T-helper 17 cell (primary cell): ENCODE measurements at regions not wholly inside any gene's neighbourhood (a gene's known extent, or its start where the extent isn't known, plus 50 kb on each side); places are given as distances from the start of the nearest gene placed in this dataset.
"Not testable (repeated sequence)": the region's sequence is repeated elsewhere in the genome, so short reads cannot be mapped to it uniquely, and the experiment has no call there.

Experiments
- ATAC-seq: fragments of 150-1000 bp; cut with Tn5 transposase; 2 replicates; pipeline ENCODE4 v1.10.0; 2021; ENCODE audit warnings: mild to moderate bottlenecking, moderate library complexity
- DNase-seq, 3 donors: peaks; one replicate each; pipeline versions ENCODE4 v3.0.0 to v3.0.0-alpha.2; 2020 to 2021
- H3K9me3 ChIP-seq: one replicate; pipeline ENCODE4 v1.7.0; 2013; ENCODE audit warnings: low read length, mild to moderate bottlenecking; ENCODE audit not compliant: control insufficient read depth, poor library complexity, severe bottlenecking
- H3K27ac Mint-ChIP-seq: one replicate; pipeline ENCODE4 v1.8.0; 2022; ENCODE audit warnings: mild to moderate bottlenecking, moderate library complexity, mixed read lengths
- H3K27me3 Mint-ChIP-seq: one replicate; pipeline ENCODE4 v1.8.0; 2022; ENCODE audit warnings: mixed read lengths
- H3K36me3 Mint-ChIP-seq: one replicate; pipeline ENCODE4 v1.8.0; 2022; ENCODE audit warnings: low read depth, mixed read lengths
- H3K4me1 Mint-ChIP-seq: one replicate; pipeline ENCODE4 v1.8.0; 2022; ENCODE audit warnings: mild to moderate bottlenecking, mixed read lengths
- H3K4me3 Mint-ChIP-seq: one replicate; pipeline ENCODE4 v1.8.0; 2022; ENCODE audit warnings: mild to moderate bottlenecking, moderate library complexity, mixed read lengths

DNA sequence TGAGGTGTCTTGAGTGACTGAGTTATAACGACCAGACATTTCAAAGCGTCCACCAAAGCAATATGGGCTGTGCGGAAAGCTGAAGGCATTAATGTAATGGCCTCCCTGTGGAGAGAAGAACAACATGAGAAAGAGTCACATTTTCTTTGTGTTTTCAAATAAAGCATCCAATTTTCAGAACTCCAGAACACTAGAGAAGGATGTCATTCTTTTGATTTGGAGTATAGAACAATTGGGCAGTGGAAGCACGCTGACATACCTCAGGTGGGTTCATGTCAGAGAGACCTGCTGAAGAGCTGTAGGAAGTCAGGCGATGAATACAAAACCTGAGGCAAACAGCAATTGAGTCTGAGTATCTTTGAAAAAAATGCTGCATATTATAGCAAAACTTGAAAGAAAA, 556.5 kb downstream of the GABRG2 start:
- Mint-ChIP-seq H3K4me1 (no peaks in the 10 kb centered on the region), H3K27ac (no peak overlapping the region), H3K36me3 (no peaks in the 10 kb centered on the region), H3K4me3 (no peak overlapping the region), H3K27me3 (no peaks in the 10 kb centered on the region)
- ATAC-seq, result no peak
- no peak for DNase-seq
- no peaks in the 10 kb centered on the region for H3K9me3 ChIP-seq

DNA sequence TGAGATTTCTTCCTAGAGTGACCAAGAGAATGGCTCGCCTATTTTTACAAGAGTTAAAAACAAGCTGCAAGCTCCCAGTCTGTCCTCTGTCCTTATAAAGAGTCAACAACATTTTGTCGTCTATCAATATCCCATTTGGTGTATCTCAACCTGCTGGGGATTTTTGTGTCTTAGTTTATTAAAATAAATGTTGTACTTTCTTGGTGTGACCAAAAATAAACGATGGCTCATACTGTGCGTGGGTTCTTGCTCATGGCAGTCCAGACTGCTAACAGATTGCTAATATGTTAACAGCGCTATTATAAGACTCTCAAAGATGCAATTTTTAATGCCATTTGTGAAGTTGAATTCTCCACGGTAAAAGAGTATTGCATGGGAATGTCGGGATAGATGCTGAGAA, 569.9 kb downstream of the GABRG2 start:
- DNase-seq (no peak), ATAC-seq (no peak)

GRCh38 chr5:162638849-162639248, 571.3 kb downstream of the GABRG2 start:
- Mint-ChIP-seq H3K27ac (no peak overlapping the region), H3K4me1 (no peaks in the 10 kb centered on the region), H3K36me3 (no peaks in the 10 kb centered on the region), H3K4me3 (no peak overlapping the region), H3K27me3 (no peaks in the 10 kb centered on the region)
- DNase-seq (no peak), ATAC-seq (no peak)
- no peaks in the 10 kb centered on the region for H3K9me3 ChIP-seq

More for the DNA sequence above, 569.9 kb downstream of the GABRG2 start:
- no peak overlapping the region for H3K4me3 Mint-ChIP-seq
- no peak overlapping the region for H3K27ac Mint-ChIP-seq
- no peaks in the 10 kb centered on the region for H3K36me3 Mint-ChIP-seq
- H3K4me1 Mint-ChIP-seq, result no peaks in the 10 kb centered on the region
- H3K27me3 Mint-ChIP-seq, result no peaks in the 10 kb centered on the region
- H3K9me3 ChIP-seq, result no peaks in the 10 kb centered on the region

DNA sequence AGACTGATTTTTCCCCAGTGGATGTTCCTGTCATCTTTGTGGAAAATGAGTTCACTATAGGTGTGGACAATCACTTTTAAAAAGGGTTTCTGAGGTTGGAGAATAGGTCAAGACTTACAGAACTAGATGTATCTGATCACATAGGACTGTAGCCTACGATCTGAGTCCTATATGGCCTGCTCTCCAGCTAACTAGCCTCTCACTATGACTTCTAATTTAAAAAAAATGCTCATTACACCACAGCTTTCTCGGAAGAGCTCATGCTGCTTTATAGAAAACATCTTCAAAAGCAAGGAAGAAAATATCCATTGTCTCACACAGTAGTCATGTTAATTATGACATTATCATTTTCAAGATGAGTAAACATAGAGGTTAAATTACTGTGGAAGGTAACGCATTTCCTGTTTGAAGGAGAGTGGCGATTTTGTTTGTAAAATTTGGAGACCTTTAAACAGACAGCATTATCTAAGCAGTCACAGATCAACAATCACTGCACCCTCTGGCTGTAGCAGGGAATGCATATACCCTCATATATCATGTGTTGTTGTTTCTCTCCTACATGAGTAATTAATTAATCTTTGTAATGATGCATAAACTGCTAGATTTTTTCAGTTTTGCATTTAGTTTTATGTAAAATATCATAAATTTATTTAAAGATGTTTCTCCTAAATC, 573.7 kb downstream of the GABRG2 start:
- Mint-ChIP-seq H3K36me3 (no peaks in the 10 kb centered on the region), H3K4me3 (no peak overlapping the region), H3K4me1 (no peaks in the 10 kb centered on the region), H3K27me3 (no peaks in the 10 kb centered on the region), H3K27ac (no peak overlapping the region)
- ATAC-seq (no peak), DNase-seq (no peak)
- no peaks in the 10 kb centered on the region for H3K9me3 ChIP-seq

DNA sequence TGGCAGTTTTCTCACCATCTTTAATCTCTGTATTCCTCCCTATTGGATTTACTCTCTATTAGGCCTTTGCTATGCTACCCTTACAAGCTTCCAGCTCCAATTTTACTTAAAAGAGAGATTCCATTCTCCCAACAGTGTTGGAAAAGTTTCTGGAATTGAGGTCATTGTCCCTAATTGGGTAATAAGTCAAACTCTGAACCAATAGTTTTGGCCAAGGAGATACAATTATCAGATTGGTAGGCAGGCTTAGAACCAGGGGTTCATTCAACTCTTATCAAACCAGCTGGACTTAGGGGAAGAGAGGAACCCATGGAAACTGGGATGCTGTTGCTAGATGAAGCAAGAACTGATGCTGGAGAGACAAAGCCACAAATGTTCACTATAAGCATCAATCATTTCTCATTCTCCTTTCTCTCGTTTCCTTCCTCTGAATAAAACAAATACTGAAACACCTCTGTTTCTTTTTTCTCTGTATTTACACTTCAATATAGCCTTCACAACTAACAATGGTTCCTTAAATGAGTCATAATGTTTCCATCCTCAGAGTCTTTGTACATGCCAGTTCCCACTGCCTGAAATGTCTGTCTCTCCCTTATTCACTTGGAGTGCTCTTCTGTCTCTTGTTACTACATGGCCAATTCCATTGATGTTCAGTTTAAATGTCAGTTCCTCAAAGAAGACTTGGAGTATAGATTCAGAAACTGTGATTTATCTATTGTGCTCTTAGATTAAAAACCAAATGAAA, 587.3 kb downstream of the GABRG2 start:
- ATAC-seq, result no peak
- no peak overlapping the region for H3K27ac Mint-ChIP-seq
- DNase-seq, result no peak
- no peaks in the 10 kb centered on the region for H3K9me3 ChIP-seq
- H3K4me3 Mint-ChIP-seq, result no peak overlapping the region
- no peaks in the 10 kb centered on the region for H3K4me1 Mint-ChIP-seq
- H3K36me3 Mint-ChIP-seq, result peaks cover 2% of the 10 kb centered on the region
- H3K27me3 Mint-ChIP-seq, result no peaks in the 10 kb centered on the region

- no peaks in the 10 kb centered on the region for H3K4me1 Mint-ChIP-seq
- no peaks in the 10 kb centered on the region for H3K36me3 Mint-ChIP-seq
Measured at GRCh38 chr5:162657076-162657475, 589.5 kb downstream of the GABRG2 start.

GRCh38 chr5:162664846-162665245, 597.3 kb downstream of the GABRG2 start:
- Mint-ChIP-seq H3K4me3 (no peak overlapping the region), H3K4me1 (no peaks in the 10 kb centered on the region), H3K27ac (no peak overlapping the region), H3K27me3 (no peaks in the 10 kb centered on the region), H3K36me3 (no peaks in the 10 kb centered on the region)
- DNase-seq, result no peak
- peaks cover 2% of the 10 kb centered on the region for H3K9me3 ChIP-seq
- no peak for ATAC-seq

More at GRCh38 chr5:162657076-162657475, 589.5 kb downstream of the GABRG2 start:
- ATAC-seq, result no peak
- no peak for DNase-seq
- Mint-ChIP-seq H3K27me3 (no peaks in the 10 kb centered on the region), H3K27ac (no peak overlapping the region), H3K4me3 (no peak overlapping the region)
- H3K9me3 ChIP-seq, result no peaks in the 10 kb centered on the region

DNA sequence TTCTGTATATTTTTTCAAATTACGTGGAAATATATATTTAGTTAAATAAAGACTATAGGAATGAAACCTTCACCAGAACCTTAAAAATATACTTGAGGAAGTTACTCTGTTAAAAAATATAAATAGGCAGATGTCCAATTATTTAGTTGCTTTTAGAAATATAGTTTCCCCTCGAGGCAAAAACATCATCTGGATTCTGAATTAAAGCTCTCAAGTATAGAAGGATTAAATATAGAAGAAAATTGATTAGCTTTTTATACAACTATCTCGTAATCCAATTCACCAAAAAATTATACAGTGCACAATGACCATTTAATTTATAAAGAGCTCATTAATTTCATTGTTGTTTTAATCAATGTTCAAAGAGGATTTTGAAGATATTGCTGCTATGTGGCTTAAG, 601.4 kb downstream of the GABRG2 start:
- Mint-ChIP-seq H3K27me3 (no peaks in the 10 kb centered on the region), H3K4me3 (no peak overlapping the region), H3K27ac (no peak overlapping the region), H3K4me1 (no peaks in the 10 kb centered on the region), H3K36me3 (no peaks in the 10 kb centered on the region)
- no peak for DNase-seq
- ATAC-seq, result no peak
- H3K9me3 ChIP-seq, result peaks cover 3% of the 10 kb centered on the region

GRCh38 chr5:162672061-162672460, 604.5 kb downstream of the GABRG2 start:
- Mint-ChIP-seq H3K4me1 (no peaks in the 10 kb centered on the region), H3K4me3 (no peak overlapping the region), H3K27ac (no peak overlapping the region), H3K27me3 (no peaks in the 10 kb centered on the region), H3K36me3 (no peaks in the 10 kb centered on the region)
- peaks cover 3% of the 10 kb centered on the region for H3K9me3 ChIP-seq
- DNase-seq (no peak), ATAC-seq (no peak)

GRCh38 chr5:162683284-162683683, 615.7 kb downstream of the GABRG2 start:
- ATAC-seq (no peak), DNase-seq (no peak)
- Mint-ChIP-seq H3K27ac (no peak overlapping the region), H3K4me3 (no peak overlapping the region), H3K36me3 (no peaks in the 10 kb centered on the region), H3K27me3 (no peaks in the 10 kb centered on the region), H3K4me1 (no peaks in the 10 kb centered on the region)
- H3K9me3 ChIP-seq, result no peaks in the 10 kb centered on the region

DNA sequence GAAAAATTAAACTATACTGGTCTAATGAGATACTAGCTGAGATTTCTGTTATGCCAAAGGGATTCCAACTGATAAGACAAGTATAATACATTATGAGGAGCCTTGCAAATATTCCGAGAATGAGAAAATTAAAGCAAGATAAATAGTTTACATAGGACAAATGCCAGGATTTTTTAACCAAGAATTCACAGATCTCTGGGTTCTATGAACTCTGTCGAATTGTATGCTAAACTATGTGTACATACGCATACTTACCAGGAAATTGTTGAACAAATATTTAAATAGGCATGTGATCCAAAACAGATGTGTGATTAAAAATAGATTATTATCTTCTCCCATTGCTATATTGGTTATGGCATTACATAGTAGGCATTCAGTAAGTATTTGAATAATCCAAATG, 616.6 kb downstream of the GABRG2 start:
- H3K36me3 Mint-ChIP-seq, result no peaks in the 10 kb centered on the region

DNA sequence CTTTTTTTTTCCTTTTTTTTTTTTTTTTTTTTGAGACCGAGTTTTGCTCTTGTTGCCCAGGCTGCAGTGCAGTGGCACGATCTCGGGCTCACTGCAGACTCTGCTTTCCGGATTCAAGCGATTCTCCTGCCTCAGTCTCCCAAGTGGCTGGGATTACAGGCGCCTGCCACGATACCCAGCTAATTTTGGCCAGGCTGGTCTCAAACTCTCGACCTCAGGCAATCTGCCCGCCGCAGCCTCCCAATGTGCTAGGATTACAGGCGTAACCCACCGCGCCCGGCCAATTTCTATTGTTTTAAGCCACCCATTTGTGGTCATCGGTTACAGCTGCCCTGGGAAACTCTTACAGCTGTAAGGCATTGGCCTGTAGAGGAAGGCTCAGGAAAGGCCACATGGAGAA, 617.7 kb downstream of the GABRG2 start:
- no peak for DNase-seq
- no peaks in the 10 kb centered on the region for H3K9me3 ChIP-seq
- ATAC-seq, result no peak
- H3K27me3 Mint-ChIP-seq, result no peaks in the 10 kb centered on the region
- H3K36me3 Mint-ChIP-seq, result no peaks in the 10 kb centered on the region
- no peak overlapping the region for H3K4me3 Mint-ChIP-seq
- H3K4me1 Mint-ChIP-seq, result no peaks in the 10 kb centered on the region
- H3K27ac Mint-ChIP-seq, result no peak overlapping the region

More for the DNA sequence above, 616.6 kb downstream of the GABRG2 start:
- H3K9me3 ChIP-seq, result no peaks in the 10 kb centered on the region
- DNase-seq (no peak), ATAC-seq (no peak)
- no peaks in the 10 kb centered on the region for H3K4me1 Mint-ChIP-seq
- no peak overlapping the region for H3K27ac Mint-ChIP-seq
- no peaks in the 10 kb centered on the region for H3K27me3 Mint-ChIP-seq
- H3K4me3 Mint-ChIP-seq, result no peak overlapping the region

- not testable (repeated sequence) for H3K4me3 Mint-ChIP-seq, ATAC-seq
Measured at GRCh38 chr5:162696272-162696671, 628.7 kb downstream of the GABRG2 start.

GRCh38 chr5:162699361-162699760, 631.8 kb downstream of the GABRG2 start:
- no peak for DNase-seq
- Mint-ChIP-seq H3K36me3 (no peaks in the 10 kb centered on the region), H3K27ac (no peak overlapping the region), H3K4me3 (no peak overlapping the region), H3K27me3 (no peaks in the 10 kb centered on the region), H3K4me1 (no peaks in the 10 kb centered on the region)
- ATAC-seq, result no peak
- H3K9me3 ChIP-seq, result no peaks in the 10 kb centered on the region

More at GRCh38 chr5:162696272-162696671, 628.7 kb downstream of the GABRG2 start:
- H3K27me3 Mint-ChIP-seq, H3K4me1 Mint-ChIP-seq, DNase-seq, H3K27ac Mint-ChIP-seq, H3K9me3 ChIP-seq, H3K36me3 Mint-ChIP-seq: not testable (repeated sequence)
